Spleen (tissue), 7 donors: ENCODE measurements at regions not wholly inside any gene's neighbourhood (a gene's known extent, or its start where the extent isn't known, plus 50 kb on each side); places are given as distances from the start of the nearest gene placed in this dataset.

Source experiments
- POLR2A ChIP-seq, 3 donors: fragments of 450-650 bp; IDR thresholded peaks; one replicate each; pipeline ENCODE4 v1.5.1; 2017; ENCODE audit warnings: antibody characterized with exemption in 3 of 3, mild to moderate bottlenecking in 1 of 3
- POLR2AphosphoS5 ChIP-seq, 3 donors: sonication (generic); formaldehyde crosslinking; IDR thresholded peaks; one replicate each; pipeline ENCODE4 v1.5.1; 2017; ENCODE audit warnings: antibody characterized with exemption in 3 of 3
- TF ChIP-seq, protein P1 (sequence below), 11 experiments: fragments of 200-600 bp in 7 of 11; fragments of 450-650 bp in 4 of 11; sonication (generic) in 4 of 11; IDR thresholded peaks in 8 of 11; conservative IDR thresholded peaks in 3 of 11; 1 replicate in 7 of 11; 2 replicates in 4 of 11; pipeline versions ENCODE4 v1.4.0 to v1.8.0; 2016 to 2021; ENCODE audit warnings: antibody characterized with exemption in 11 of 11, inconsistent platforms in 4 of 11, mild to moderate bottlenecking in 1 of 11
- donor health status: DM: no; HTN: no; CAD: no; lungs with moderate emphysema.
- donor health status: DM: no; HTN: no; CAD: no.
- donor health status: DM: no; HTN: no; CAD: no.

DNA sequence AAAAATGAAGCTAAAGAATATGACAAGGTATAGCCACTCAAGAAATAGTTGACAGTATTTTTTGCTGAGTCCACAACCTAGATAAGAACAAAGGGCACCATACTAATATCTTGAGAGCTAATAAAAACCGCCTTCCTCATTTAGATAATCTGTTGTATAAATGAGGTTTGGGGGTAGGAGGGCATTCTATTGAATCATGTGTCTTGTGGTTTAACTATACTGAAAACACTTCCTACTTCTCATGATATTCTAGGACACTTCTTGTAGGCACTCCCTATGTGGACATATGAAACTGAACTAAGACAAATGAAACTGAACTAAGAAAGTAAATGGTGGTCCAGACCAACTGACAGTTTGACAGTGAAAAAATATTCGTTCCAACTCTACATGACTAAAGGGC is 1268.5 kb upstream of the C9orf72 start:
- TF ChIP-seq, protein P1, sequence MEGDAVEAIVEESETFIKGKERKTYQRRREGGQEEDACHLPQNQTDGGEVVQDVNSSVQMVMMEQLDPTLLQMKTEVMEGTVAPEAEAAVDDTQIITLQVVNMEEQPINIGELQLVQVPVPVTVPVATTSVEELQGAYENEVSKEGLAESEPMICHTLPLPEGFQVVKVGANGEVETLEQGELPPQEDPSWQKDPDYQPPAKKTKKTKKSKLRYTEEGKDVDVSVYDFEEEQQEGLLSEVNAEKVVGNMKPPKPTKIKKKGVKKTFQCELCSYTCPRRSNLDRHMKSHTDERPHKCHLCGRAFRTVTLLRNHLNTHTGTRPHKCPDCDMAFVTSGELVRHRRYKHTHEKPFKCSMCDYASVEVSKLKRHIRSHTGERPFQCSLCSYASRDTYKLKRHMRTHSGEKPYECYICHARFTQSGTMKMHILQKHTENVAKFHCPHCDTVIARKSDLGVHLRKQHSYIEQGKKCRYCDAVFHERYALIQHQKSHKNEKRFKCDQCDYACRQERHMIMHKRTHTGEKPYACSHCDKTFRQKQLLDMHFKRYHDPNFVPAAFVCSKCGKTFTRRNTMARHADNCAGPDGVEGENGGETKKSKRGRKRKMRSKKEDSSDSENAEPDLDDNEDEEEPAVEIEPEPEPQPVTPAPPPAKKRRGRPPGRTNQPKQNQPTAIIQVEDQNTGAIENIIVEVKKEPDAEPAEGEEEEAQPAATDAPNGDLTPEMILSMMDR (IDR thresholded peaks at IDR 0.05 in 8 of 11, conservative IDR thresholded peaks at IDR 0.05 in 3 of 11), result no peak
- TF ChIP-seq POLR2A (IDR thresholded peaks at IDR 0.05) (no peak), POLR2AphosphoS5 (IDR thresholded peaks at IDR 0.05) (no peak)
